ENCODE measurements at regions not wholly inside any gene's neighbourhood (a gene's known extent, or its start where the extent isn't known, plus 50 kb on each side); places are given as distances from the start of the nearest gene placed in this dataset.
"Not testable (repeated sequence)": the region's sequence is repeated elsewhere in the genome, so short reads cannot be mapped to it uniquely, and the experiment has no call there.

- DNase-seq, result no peak
Measured at GRCh38 chr4:187364401-187364800, 631.2 kb upstream of the ZFP42 start.

GRCh38 chr4:187364851-187365250 is 630.7 kb upstream of the ZFP42 start:
- DNase-seq, result no peak

- no peak for DNase-seq
Measured at GRCh38 chr4:187366530-187366929, 629.0 kb upstream of the ZFP42 start.

GRCh38 chr4:187370918-187371317 is 624.7 kb upstream of the ZFP42 start:
- DNase-seq, result no peak

GRCh38 chr4:187378441-187378840 is 617.1 kb upstream of the ZFP42 start:
- DNase-seq, result no peak

GRCh38 chr4:187380181-187380581 is 615.4 kb upstream of the ZFP42 start:
- no peak for DNase-seq

- DNase-seq, result no peak
Measured at GRCh38 chr4:187383181-187383580, 612.4 kb upstream of the ZFP42 start.

GRCh38 chr4:187387739-187388138 is 607.8 kb upstream of the ZFP42 start:
- DNase-seq, result no peak

GRCh38 chr4:187389420-187389819 is 606.2 kb upstream of the ZFP42 start:
- DNase-seq, result no peak

- DNase-seq, result no peak
Measured at GRCh38 chr4:187390646-187391045, 604.9 kb upstream of the ZFP42 start.

GRCh38 chr4:187393531-187394344 is 601.8 kb upstream of the ZFP42 start:
- no peak for DNase-seq

GRCh38 chr4:187396106-187396505 is 599.5 kb upstream of the ZFP42 start:
- DNase-seq, result no peak

GRCh38 chr4:187408447-187408846 is 587.1 kb upstream of the ZFP42 start:
- DNase-seq, result not testable (repeated sequence)

- no peak for DNase-seq
Measured at GRCh38 chr4:187413564-187414358, 581.8 kb upstream of the ZFP42 start.

GRCh38 chr4:187414716-187415115 is 580.9 kb upstream of the ZFP42 start:
- no peak for DNase-seq

GRCh38 chr4:187415231-187415630 is 580.3 kb upstream of the ZFP42 start:
- DNase-seq, result no peak

GRCh38 chr4:187416216-187416615 is 579.4 kb upstream of the ZFP42 start:
- DNase-seq, result no peak

GRCh38 chr4:187417721-187418120 is 577.9 kb upstream of the ZFP42 start:
- DNase-seq, result no peak

- no peak for DNase-seq
Measured at GRCh38 chr4:187422655-187423054, 572.9 kb upstream of the ZFP42 start.

GRCh38 chr4:187424636-187425035 is 570.9 kb upstream of the ZFP42 start:
- DNase-seq, result no peak

- DNase-seq, result no peak
Measured at GRCh38 chr4:187426511-187426910, 569.1 kb upstream of the ZFP42 start.

GRCh38 chr4:187432310-187432709 is 563.3 kb upstream of the ZFP42 start:
- DNase-seq, result no peak

- DNase-seq, result no peak
Measured at GRCh38 chr4:187433141-187433540, 562.4 kb upstream of the ZFP42 start.

GRCh38 chr4:187436251-187436650 is 559.3 kb upstream of the ZFP42 start:
- DNase-seq, result no peak

Measured in NCI-H1436 treated with DMSO at 0.1 percent for 48 hours (cell line).